Right kidney (tissue), 1 donor: ENCODE measurements at regions not wholly inside any gene's neighbourhood (a gene's known extent, or its start where the extent isn't known, plus 50 kb on each side); places are given as distances from the start of the nearest gene placed in this dataset.
"Not testable (repeated sequence)": the region's sequence is repeated elsewhere in the genome, so short reads cannot be mapped to it uniquely, and the experiment has no call there.

Experiments
- DNase-seq: peaks from one replicate; pipeline ENCODE4 v3.0.0-alpha.2; 2016

GRCh38 chr10:61271127-61271780 lies 181.9 kb downstream of the TMEM26 start:
- DNase-seq, result no peak

- DNase-seq, result no peak
Observed at GRCh38 chr10:61263518-61263917, 189.7 kb downstream of the TMEM26 start.

- DNase-seq, result no peak
Observed at GRCh38 chr10:61262486-61263261, 190.5 kb downstream of the TMEM26 start.

- DNase-seq, result no peak
Observed at GRCh38 chr10:61257956-61258496, 195.2 kb downstream of the TMEM26 start.

- no peak for DNase-seq
Observed at GRCh38 chr10:61257136-61257535, 196.0 kb downstream of the TMEM26 start.

GRCh38 chr10:61252326-61252725 lies 200.9 kb downstream of the TMEM26 start:
- not testable (repeated sequence) for DNase-seq

GRCh38 chr10:61251089-61251488 lies 202.1 kb downstream of the TMEM26 start:
- no peak for DNase-seq

- DNase-seq, result no peak
Observed at GRCh38 chr10:61250131-61250530, 203.1 kb downstream of the TMEM26 start.

GRCh38 chr10:61248013-61248412 lies 205.2 kb downstream of the TMEM26 start:
- DNase-seq, result no peak

- DNase-seq, result no peak
Observed at GRCh38 chr10:61244261-61244775, 208.9 kb downstream of the TMEM26 start.

- no peak for DNase-seq
Observed at GRCh38 chr10:61232780-61233179, 220.4 kb downstream of the TMEM26 start.

- no peak for DNase-seq
Observed at GRCh38 chr10:61225939-61226338, 227.2 kb downstream of the TMEM26 start.

- no peak for DNase-seq
Observed at GRCh38 chr10:61223576-61223975, 229.6 kb downstream of the TMEM26 start.

- no peak for DNase-seq
Observed at GRCh38 chr10:61219696-61220095, 233.5 kb downstream of the TMEM26 start.

GRCh38 chr10:61217851-61218565 lies 235.2 kb downstream of the TMEM26 start:
- DNase-seq, result no peak

- DNase-seq, result no peak
Observed at GRCh38 chr10:61215246-61215645, 237.9 kb downstream of the TMEM26 start.

GRCh38 chr10:61211468-61211867 lies 241.7 kb downstream of the TMEM26 start:
- no peak for DNase-seq

- no peak for DNase-seq
Observed at GRCh38 chr10:61197057-61197456, 253.1 kb upstream of the RHOBTB1 start.

GRCh38 chr10:61195211-61195610 lies 251.2 kb upstream of the RHOBTB1 start:
- no peak for DNase-seq

- DNase-seq, result not testable (repeated sequence)
Observed at GRCh38 chr10:61192589-61192988, 248.6 kb upstream of the RHOBTB1 start.

- DNase-seq, result no peak
Observed at GRCh38 chr10:61192042-61192441, 248.1 kb upstream of the RHOBTB1 start.

GRCh38 chr10:61189912-61190311 lies 245.9 kb upstream of the RHOBTB1 start:
- no peak for DNase-seq

GRCh38 chr10:61188691-61189090 lies 244.7 kb upstream of the RHOBTB1 start:
- no peak for DNase-seq
